Suprapubic skin (tissue), 4 donors: ENCODE measurements at regions not wholly inside any gene's neighbourhood (a gene's known extent, or its start where the extent isn't known, plus 50 kb on each side); places are given as distances from the start of the nearest gene placed in this dataset.

Source experiments
- DNase-seq, 2 donors: peaks; one replicate each; pipeline ENCODE4 v3.0.0-alpha.2; 2019; ENCODE audit warnings: low spot score in 2 of 2
- H3K27ac ChIP-seq: fragments of 200-600 bp; sonication (generic); one replicate; pipeline ENCODE4 v1.5.1; 2019
- H3K27me3 ChIP-seq: fragments of 200-600 bp; sonication (generic); one replicate; pipeline ENCODE4 v1.5.1; 2019
- H3K36me3 ChIP-seq: fragments of 200-600 bp; sonication (generic); one replicate; pipeline ENCODE4 v1.5.1; 2019
- H3K4me1 ChIP-seq: fragments of 200-600 bp; sonication (generic); one replicate; pipeline ENCODE4 v1.5.1; 2019
- H3K4me3 ChIP-seq: fragments of 200-600 bp; sonication (generic); one replicate; pipeline ENCODE4 v1.5.1; 2019; ENCODE audit warnings: mild to moderate bottlenecking
- H3K9me3 ChIP-seq: fragments of 200-600 bp; sonication (generic); one replicate; pipeline ENCODE4 v1.5.1; 2019
- EP300 ChIP-seq: sonication (generic); formaldehyde crosslinking; IDR thresholded peaks from one replicate; pipeline ENCODE4 v1.6.1; 2017; ENCODE audit warnings: antibody characterized with exemption
- POLR2A ChIP-seq, 2 donors: fragments of 450-650 bp; IDR thresholded peaks; one replicate each; pipeline ENCODE4 v1.6.1; 2017; ENCODE audit warnings: antibody characterized with exemption in 2 of 2, mild to moderate bottlenecking in 2 of 2, moderate library complexity in 2 of 2
- POLR2AphosphoS5 ChIP-seq, 3 donors: sonication (generic); formaldehyde crosslinking; IDR thresholded peaks; one replicate each; pipeline ENCODE4 v1.6.1; 2017; ENCODE audit warnings: antibody characterized with exemption in 3 of 3
- WGBS: methylation state at CpG from one replicate; pipeline ENCODE4 v1.1.5; 2018; 5-methylcytosine and 5-hydroxymethylcytosine counted together
- TF ChIP-seq, protein P1 (sequence below), 2 donors: fragments of 200-600 bp in 1 of 2; fragments of 450-650 bp in 1 of 2; sonication (generic) in 1 of 2; IDR thresholded peaks; one replicate each; pipeline ENCODE4 v1.5.1; 2016 to 2019; ENCODE audit warnings: antibody characterized with exemption in 2 of 2, mild to moderate bottlenecking in 1 of 2, moderate library complexity in 1 of 2

DNA sequence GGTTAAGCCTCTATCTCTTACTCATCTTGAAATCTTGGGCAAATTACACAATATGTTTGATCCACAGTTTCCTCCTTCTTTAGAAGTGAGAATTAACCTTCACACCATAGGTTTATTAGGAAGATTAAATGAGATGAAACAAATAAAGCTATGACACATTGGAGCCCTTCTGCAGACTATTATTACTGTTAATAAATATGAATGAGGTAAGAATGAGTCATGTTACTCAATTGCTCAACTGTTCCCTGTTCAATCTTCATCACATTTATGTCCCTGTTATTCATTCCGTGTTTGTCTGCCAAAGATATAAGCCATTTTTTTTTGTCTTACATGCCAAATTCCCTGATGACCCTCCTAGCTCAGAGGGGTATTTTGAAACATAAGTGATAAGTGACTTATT is 52.1 kb upstream of the PAPPA start:
- 23% methylated on average over 1 of the region's 1 CpG for WGBS
- H3K27ac ChIP-seq, result no peak overlapping the region
- H3K4me1 ChIP-seq, result no peaks in the 10 kb centered on the region

DNA sequence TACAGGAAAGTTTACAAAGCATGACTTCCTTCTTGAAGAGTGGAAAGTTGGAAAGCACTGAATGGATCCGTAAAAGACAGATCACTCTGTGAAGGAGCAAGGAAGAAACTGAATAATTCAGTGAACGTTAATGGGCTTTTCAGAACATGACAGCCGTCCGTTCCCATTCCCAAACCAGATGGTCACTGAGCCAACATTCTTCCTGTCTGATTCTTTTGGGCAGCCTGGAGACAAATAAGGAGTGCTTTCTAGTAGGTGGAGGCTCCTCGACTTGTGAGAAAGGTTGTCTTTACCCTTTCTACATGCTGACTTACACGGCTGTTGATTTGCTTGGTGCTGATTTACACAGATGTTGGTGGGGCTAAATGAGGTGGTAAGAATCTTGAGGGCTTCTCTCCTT is 51.0 kb upstream of the PAPPA start:
- WGBS, result 83% methylated on average over 6 of the region's 6 CpGs
- H3K4me1 ChIP-seq, result no peaks in the 10 kb centered on the region

More for the DNA sequence above, 52.1 kb upstream of the PAPPA start:
- Histone ChIP-seq H3K4me3 (no peak overlapping the region), H3K36me3 (no peaks in the 10 kb centered on the region), H3K27me3 (no peaks in the 10 kb centered on the region), H3K9me3 (no peaks in the 10 kb centered on the region)
- TF ChIP-seq EP300 (no peak), POLR2A (IDR thresholded peaks at IDR 0.05) (no peak)
- TF ChIP-seq, protein P1, sequence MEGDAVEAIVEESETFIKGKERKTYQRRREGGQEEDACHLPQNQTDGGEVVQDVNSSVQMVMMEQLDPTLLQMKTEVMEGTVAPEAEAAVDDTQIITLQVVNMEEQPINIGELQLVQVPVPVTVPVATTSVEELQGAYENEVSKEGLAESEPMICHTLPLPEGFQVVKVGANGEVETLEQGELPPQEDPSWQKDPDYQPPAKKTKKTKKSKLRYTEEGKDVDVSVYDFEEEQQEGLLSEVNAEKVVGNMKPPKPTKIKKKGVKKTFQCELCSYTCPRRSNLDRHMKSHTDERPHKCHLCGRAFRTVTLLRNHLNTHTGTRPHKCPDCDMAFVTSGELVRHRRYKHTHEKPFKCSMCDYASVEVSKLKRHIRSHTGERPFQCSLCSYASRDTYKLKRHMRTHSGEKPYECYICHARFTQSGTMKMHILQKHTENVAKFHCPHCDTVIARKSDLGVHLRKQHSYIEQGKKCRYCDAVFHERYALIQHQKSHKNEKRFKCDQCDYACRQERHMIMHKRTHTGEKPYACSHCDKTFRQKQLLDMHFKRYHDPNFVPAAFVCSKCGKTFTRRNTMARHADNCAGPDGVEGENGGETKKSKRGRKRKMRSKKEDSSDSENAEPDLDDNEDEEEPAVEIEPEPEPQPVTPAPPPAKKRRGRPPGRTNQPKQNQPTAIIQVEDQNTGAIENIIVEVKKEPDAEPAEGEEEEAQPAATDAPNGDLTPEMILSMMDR (IDR thresholded peaks at IDR 0.05), result no peak
- DNase-seq, result no peak

More for the DNA sequence above, 51.0 kb upstream of the PAPPA start:
- no peaks in the 10 kb centered on the region for H3K36me3 ChIP-seq
- DNase-seq, result no peak
- H3K27me3 ChIP-seq, result no peaks in the 10 kb centered on the region
- no peak overlapping the region for H3K4me3 ChIP-seq
- TF ChIP-seq POLR2AphosphoS5 (IDR thresholded peaks at IDR 0.05), result no peak
- no peak overlapping the region for H3K27ac ChIP-seq
- H3K9me3 ChIP-seq, result no peaks in the 10 kb centered on the region
